Gastroesophageal sphincter (tissue), 4 donors: ENCODE measurements at regions not wholly inside any gene's neighbourhood (a gene's known extent, or its start where the extent isn't known, plus 50 kb on each side); places are given as distances from the start of the nearest gene placed in this dataset.

Experiments
- ATAC-seq: fragments of 150-250 bp; one replicate; pipeline ENCODE4 v1.9.1; 2016; ENCODE audit warnings: mild to moderate bottlenecking, moderate library complexity
- H3K27ac ChIP-seq, 4 donors: fragments of 200-600 bp; sonication (generic) in 3 of 4; 1 replicate in 3 of 4; 2 replicates in 1 of 4; pipeline ENCODE4 v1.5.1; 2016 to 2019
- H3K27me3 ChIP-seq: fragments of 200-600 bp; sonication (generic); one replicate; pipeline ENCODE4 v1.5.1; 2019
- H3K36me3 ChIP-seq, 2 donors: fragments of 200-600 bp; sonication (generic); one replicate each; pipeline ENCODE4 v1.5.1; 2019; ENCODE audit warnings: control low read depth in 1 of 2
- H3K4me1 ChIP-seq, 3 donors: fragments of 200-600 bp; sonication (generic); 1 replicate in 2 of 3; 2 replicates in 1 of 3; pipeline ENCODE4 v1.5.1; 2016 to 2019; ENCODE audit warnings: control low read depth in 2 of 3
- H3K4me3 ChIP-seq, 2 donors: fragments of 200-600 bp; sonication (generic); one replicate each; pipeline ENCODE4 v1.5.1; 2019; ENCODE audit warnings: mild to moderate bottlenecking in 1 of 2, moderate library complexity in 1 of 2
- H3K9me3 ChIP-seq, 3 donors: fragments of 200-600 bp; sonication (generic); one replicate each; pipeline ENCODE4 v1.5.1; 2017 to 2019; ENCODE audit warnings: control low read depth in 2 of 3
- EP300 ChIP-seq: sonication (generic); formaldehyde crosslinking; IDR thresholded peaks from one replicate; pipeline ENCODE4 v1.6.1; 2017; ENCODE audit warnings: antibody characterized with exemption, mild to moderate bottlenecking
- POLR2A ChIP-seq, 2 donors: fragments of 450-650 bp; IDR thresholded peaks; one replicate each; pipeline ENCODE4 v1.6.1; 2017; ENCODE audit warnings: antibody characterized with exemption in 2 of 2, mild to moderate bottlenecking in 2 of 2, moderate library complexity in 1 of 2
- POLR2AphosphoS5 ChIP-seq: sonication (generic); formaldehyde crosslinking; IDR thresholded peaks from one replicate; pipeline ENCODE4 v1.6.1; 2017; ENCODE audit warnings: antibody characterized with exemption
- whole genome bisulfite sequencing, 2 donors: methylation state at CpG; one replicate each; pipeline ENCODE4 v1.1.5; 2018; ENCODE audit warnings: low coverage in 1 of 2; 5-methylcytosine and 5-hydroxymethylcytosine counted together
- TF ChIP-seq, protein P1 (sequence below), 4 experiments: fragments of 200-600 bp in 2 of 4; fragments of 450-650 bp in 2 of 4; sonication (generic) in 1 of 4; IDR thresholded peaks; one replicate each; pipeline ENCODE4 v1.5.1; 2017 to 2019; ENCODE audit warnings: antibody characterized with exemption in 4 of 4, mild to moderate bottlenecking in 2 of 4, moderate library complexity in 2 of 4

DNA sequence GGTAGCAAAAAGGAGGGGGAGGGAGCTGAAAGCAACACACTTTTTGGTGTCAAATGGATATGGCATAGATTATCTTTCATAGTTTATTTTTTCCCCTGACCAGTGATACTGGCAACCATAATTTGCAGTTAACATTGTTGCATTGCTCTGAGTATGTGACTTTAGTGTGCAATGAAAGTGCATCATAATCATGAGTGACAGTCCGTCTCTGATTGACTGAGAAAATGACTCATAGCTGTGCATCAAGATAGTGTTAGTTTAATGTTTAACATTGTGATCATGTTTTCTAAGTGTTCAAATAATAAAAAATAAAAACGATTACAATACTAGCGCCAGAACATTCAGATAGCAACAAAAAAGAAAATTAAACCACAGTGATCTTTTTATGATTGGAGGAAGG, 952.4 kb upstream of the TENM4 start:
- Histone ChIP-seq H3K27ac (no peak overlapping the region), H3K9me3 (no peaks in the 10 kb centered on the region), H3K4me1 (no peaks in the 10 kb centered on the region), H3K27me3 (no peaks in the 10 kb centered on the region), H3K4me3 (no peak overlapping the region), H3K36me3 (no peaks in the 10 kb centered on the region)
- no peak for ATAC-seq
- WGBS, 2 donors, result 78 to 82% methylated on average over 3 of the region's 3 CpGs
- TF ChIP-seq POLR2A (IDR thresholded peaks at IDR 0.05) (no peak), POLR2AphosphoS5 (no peak), EP300 (no peak)
- TF ChIP-seq, protein P1, sequence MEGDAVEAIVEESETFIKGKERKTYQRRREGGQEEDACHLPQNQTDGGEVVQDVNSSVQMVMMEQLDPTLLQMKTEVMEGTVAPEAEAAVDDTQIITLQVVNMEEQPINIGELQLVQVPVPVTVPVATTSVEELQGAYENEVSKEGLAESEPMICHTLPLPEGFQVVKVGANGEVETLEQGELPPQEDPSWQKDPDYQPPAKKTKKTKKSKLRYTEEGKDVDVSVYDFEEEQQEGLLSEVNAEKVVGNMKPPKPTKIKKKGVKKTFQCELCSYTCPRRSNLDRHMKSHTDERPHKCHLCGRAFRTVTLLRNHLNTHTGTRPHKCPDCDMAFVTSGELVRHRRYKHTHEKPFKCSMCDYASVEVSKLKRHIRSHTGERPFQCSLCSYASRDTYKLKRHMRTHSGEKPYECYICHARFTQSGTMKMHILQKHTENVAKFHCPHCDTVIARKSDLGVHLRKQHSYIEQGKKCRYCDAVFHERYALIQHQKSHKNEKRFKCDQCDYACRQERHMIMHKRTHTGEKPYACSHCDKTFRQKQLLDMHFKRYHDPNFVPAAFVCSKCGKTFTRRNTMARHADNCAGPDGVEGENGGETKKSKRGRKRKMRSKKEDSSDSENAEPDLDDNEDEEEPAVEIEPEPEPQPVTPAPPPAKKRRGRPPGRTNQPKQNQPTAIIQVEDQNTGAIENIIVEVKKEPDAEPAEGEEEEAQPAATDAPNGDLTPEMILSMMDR (IDR thresholded peaks at IDR 0.05), result no peak

DNA sequence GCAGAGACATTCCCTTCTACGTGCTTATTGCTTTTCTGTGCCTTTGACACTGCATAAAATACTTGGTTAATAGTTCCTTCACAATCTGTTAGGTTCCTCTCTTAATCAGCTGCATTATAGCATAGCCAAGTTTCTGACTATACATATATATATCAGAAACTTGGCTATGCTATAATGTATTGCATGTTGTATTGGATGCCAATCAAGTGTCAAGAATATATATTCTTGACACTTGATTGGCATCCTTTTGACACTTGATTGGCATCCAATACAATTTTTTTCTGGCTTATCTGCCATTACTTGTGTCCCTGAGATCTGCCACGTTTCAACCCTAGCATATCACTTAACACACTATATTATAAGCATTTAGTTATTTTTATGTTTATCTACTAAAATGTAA, 949.7 kb upstream of the TENM4 start:
- H3K36me3 ChIP-seq, result no peaks in the 10 kb centered on the region
- no peak overlapping the region for H3K4me3 ChIP-seq
- no peak overlapping the region for H3K27ac ChIP-seq
- H3K27me3 ChIP-seq, result no peaks in the 10 kb centered on the region
- no peaks in the 10 kb centered on the region for H3K4me1 ChIP-seq
- H3K9me3 ChIP-seq, result no peaks in the 10 kb centered on the region
- 47 to 58% methylated on average over 2 of the region's 2 CpGs for WGBS, 2 donors
- TF ChIP-seq POLR2AphosphoS5, result no peak
- TF ChIP-seq, protein P1 (IDR thresholded peaks at IDR 0.05), result no peak
- TF ChIP-seq EP300, result no peak
- no peak for TF ChIP-seq POLR2A (IDR thresholded peaks at IDR 0.05)
- no peak for ATAC-seq

DNA sequence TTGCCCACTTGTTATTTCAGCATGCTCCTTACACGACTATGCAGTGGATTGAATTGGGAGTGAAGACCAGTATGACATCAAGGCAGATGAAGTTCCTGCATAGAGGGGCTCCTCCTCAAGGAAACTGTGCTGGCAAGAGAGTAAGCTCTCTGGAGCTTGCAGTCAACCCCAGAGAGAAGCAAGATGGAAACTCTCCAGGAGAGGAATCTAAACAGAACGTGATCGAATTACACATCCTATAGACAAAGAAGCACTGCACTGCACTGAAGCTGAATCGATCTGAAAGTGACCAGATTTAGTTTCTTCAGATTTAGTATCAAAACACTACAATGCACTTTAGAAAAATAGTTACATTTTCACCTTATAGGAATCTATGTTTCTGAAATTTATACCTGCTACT, 947.7 kb upstream of the TENM4 start:
- H3K4me1 ChIP-seq, result no peaks in the 10 kb centered on the region
- 50 to 58% methylated on average over 4 of the region's 4 CpGs for WGBS, 2 donors
- no peak overlapping the region for H3K4me3 ChIP-seq
- H3K36me3 ChIP-seq, result no peaks in the 10 kb centered on the region
- TF ChIP-seq POLR2AphosphoS5, result no peak
- TF ChIP-seq, protein P1 (IDR thresholded peaks at IDR 0.05), result no peak
- H3K9me3 ChIP-seq, result no peaks in the 10 kb centered on the region
- no peak overlapping the region for H3K27ac ChIP-seq
- ATAC-seq, result no peak
- H3K27me3 ChIP-seq, result no peaks in the 10 kb centered on the region

DNA sequence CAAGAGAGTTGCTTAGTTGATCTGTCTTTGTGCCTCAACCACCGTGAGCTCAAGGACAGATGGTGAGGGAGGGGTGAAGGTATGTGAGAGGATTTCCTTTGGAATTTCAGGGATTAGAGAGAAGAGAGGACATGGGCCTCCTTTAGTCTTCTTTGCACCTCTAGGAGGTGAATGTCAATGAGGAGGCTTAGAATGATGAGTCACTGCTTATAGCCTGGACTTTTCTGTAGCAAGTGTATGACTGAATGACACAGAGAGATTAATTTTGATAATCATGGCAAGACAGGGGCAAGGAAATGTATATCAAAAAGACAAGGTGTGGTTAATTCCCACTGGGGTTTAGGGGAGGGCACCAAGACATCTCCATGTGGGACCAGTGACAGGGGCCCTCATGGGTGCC, 947.3 kb upstream of the TENM4 start:
- Histone ChIP-seq H3K27ac (no peak overlapping the region), H3K4me1 (no peaks in the 10 kb centered on the region), H3K9me3 (no peaks in the 10 kb centered on the region), H3K36me3 (no peaks in the 10 kb centered on the region), H3K4me3 (no peak overlapping the region), H3K27me3 (no peaks in the 10 kb centered on the region)
- no peak for ATAC-seq
- 40 to 60% methylated on average over 1 of the region's 1 CpG for WGBS, 2 donors
- TF ChIP-seq, protein P1 (IDR thresholded peaks at IDR 0.05), result no peak
- TF ChIP-seq POLR2AphosphoS5, result no peak
- TF ChIP-seq EP300, result no peak
- TF ChIP-seq POLR2A (IDR thresholded peaks at IDR 0.05), result no peak

DNA sequence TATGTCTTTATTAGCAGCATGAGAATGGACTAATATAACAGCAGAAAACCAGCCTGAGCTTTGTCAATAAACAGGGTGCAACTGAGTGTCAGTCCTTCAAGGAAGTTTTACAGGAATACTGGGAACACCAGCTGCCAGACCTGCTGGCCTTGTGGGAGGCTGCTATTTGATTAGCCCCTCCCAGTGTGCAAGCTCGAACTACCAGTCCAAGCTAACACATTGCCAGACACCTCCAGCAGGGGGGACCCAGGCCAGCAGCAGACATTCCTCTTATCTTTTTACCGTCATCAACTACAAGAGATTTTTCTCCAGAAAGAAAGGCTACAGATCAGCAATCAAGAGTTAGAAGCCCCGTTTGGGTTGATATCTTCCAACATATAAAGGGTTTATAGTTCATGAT, 942.8 kb upstream of the TENM4 start:
- Histone ChIP-seq H3K27ac (no peak overlapping the region), H3K36me3 (no peaks in the 10 kb centered on the region), H3K4me1 (no peaks in the 10 kb centered on the region), H3K4me3 (no peak overlapping the region), H3K9me3 (no peaks in the 10 kb centered on the region), H3K27me3 (no peaks in the 10 kb centered on the region)
- 43 to 66% methylated on average over 3 of the region's 3 CpGs for WGBS, 2 donors
- TF ChIP-seq POLR2AphosphoS5, result no peak
- ATAC-seq, result no peak
